ENCODE measurements at regions not wholly inside any gene's neighbourhood (a gene's known extent, or its start where the extent isn't known, plus 50 kb on each side); places are given as distances from the start of the nearest gene placed in this dataset.

DNA sequence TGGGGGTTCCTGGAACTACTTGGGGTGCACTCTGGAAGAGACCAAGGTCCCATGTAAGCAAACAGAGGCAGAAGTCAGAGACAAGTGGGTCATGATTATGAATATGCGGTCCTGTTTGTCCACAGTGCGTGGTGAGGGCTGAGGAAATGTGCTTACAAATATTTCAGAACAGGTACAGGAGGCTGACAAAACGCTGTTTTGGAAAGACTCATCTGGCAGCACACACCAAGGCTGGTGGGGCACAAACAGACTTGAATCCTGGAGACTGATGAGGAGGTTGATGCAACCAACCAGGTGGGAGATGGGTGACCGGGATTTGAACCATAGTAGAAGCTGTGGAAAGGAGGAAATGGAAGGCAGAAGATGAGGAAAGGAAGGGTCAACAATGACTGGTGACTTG lies 83.8 kb downstream of the ADRB2 start:
- Histone ChIP-seq H4K91ac (ENCODE audit: insufficient read depth, low read depth, low read length) (peak overlapping the region; percentile 89), H3K56ac (ENCODE audit: extremely low read depth, insufficient read depth, low read length) (peak overlapping the region; percentile 44; the same call in 1 of the 2 replicates), H3K4me2 (ENCODE audit: low read depth, low read length) (no peak overlapping the region), H3K18ac (ENCODE audit: low read depth, low read length) (peak overlapping the region; percentile 39), H3K9me1 (ENCODE audit: insufficient read depth, low read length) (peaks cover 49% of the 10 kb centered on the region), H3K36me3 (ENCODE audit: control insufficient read depth, insufficient read depth, low read length) (no peaks in the 10 kb centered on the region), H3K9ac (ENCODE audit: low read depth, low read length) (no peak overlapping the region), H2BK20ac (ENCODE audit: low read depth, low read length) (peak overlapping the region; percentile 90), H2BK5ac (ENCODE audit: low read depth, low read length, poor library complexity, severe bottlenecking) (peak overlapping the region; percentile 69), H3K14ac (replicated peaks; ENCODE audit: low read depth, low read length) (peak overlapping the region; percentile 95), H2AFZ (replicated peaks; ENCODE audit: low read length, poor library complexity) (peak overlapping the region; percentile 84), H4K20me1 (ENCODE audit: insufficient read depth, low read length) (no peaks in the 10 kb centered on the region), H4K5ac (ENCODE audit: low read depth, low read length) (peak overlapping the region; percentile 73), H3K9me3 (ENCODE audit: control insufficient read depth, insufficient read depth, low read length) (no peaks in the 10 kb centered on the region), H3K23ac (ENCODE audit: low read depth, low read length) (peak overlapping the region; percentile 44), H2BK15ac (ENCODE audit: low read depth, low read length) (peak overlapping the region; percentile 52; the same call in 2 of the 3 replicates), H3K4ac (ENCODE audit: low read depth, low read length) (peak overlapping the region; percentile 91), H2BK120ac (ENCODE audit: low read depth, low read length) (peak overlapping the region; percentile 94), H3K4me1 (ENCODE audit: control insufficient read depth, insufficient read depth, low read length) (peaks cover 43% of the 10 kb centered on the region), H3K4me3 (ENCODE audit: insufficient read depth, low read depth, low read length) (no peak overlapping the region), H2AK9ac (replicated peaks; ENCODE audit: low read depth, low read length, poor library complexity) (peak overlapping the region; percentile 8), H3K27ac (ENCODE audit: insufficient read depth, low read length) (peak overlapping the region; percentile 11; the same call in 1 of the 2 replicates), H4K8ac (ENCODE audit: low read depth in 2 of 2, low read length in 2 of 2) (peak overlapping the region; percentile 5 to 88), H2AK5ac (ENCODE audit: low read depth, low read length) (peak overlapping the region; percentile 81), H3K27me3 (ENCODE audit: control insufficient read depth, insufficient read depth, low read length) (no peaks in the 10 kb centered on the region), H3K79me1 (ENCODE audit: low read depth in 1 of 2, low read length in 2 of 2) (peaks cover 0 to 18% of the 10 kb centered on the region in 2 experiments; a peak in 1 of 4 replicates)
- WGBS, 2 experiments (ENCODE audit: extremely low coverage in 2 of 2, insufficient read length in 1 of 2) = 93% methylated on average over 4 of the region's 4 CpGs; no CpG with 5 or more reads in 1 of the 2 experiments
- ChIA-PET CTCF (no interaction called here), POLR2A (ENCODE audit: unreplicated experiment) (no interaction called here)
- in situ Hi-C loops (cut with MboI; ENCODE audit: low sequenced_read_pairs) (no loop called here), intact Hi-C loops (cut with micrococcal nuclease) (loop anchor here (5.0 kb wide), 3 partner anchors 83 to 202 kb away; partner anchors contain the start of gene ADRB2), dilution Hi-C loops (cut with HindIII; ENCODE audit: low sequenced_read_pairs, unreplicated experiment) (no loop called here)
- no peak for TF ChIP-seq MAFK (IDR thresholded peaks at IDR 0.05; ENCODE audit: low read depth, low read length)
- no peak for TF ChIP-seq NFE2L2 (IDR thresholded peaks at IDR 0.05; ENCODE audit: low read depth, low read length)
- no peak for TF ChIP-seq SMC3 (IDR thresholded peaks at IDR 0.05; ENCODE audit: low read depth, low read length)
- no peak for TF ChIP-seq CEBPB (IDR thresholded peaks at IDR 0.05; ENCODE audit: low read depth, low read length)
- TF ChIP-seq FOS (IDR thresholded peaks at IDR 0.05; ENCODE audit: low read depth, low read length) = no peak
- TF ChIP-seq RAD21 (IDR thresholded peaks at IDR 0.05; ENCODE audit: low read length) = no peak
- no peak for TF ChIP-seq RFX5 (IDR thresholded peaks at IDR 0.05; ENCODE audit: low read depth, low read length)
- TF ChIP-seq, protein P1, sequence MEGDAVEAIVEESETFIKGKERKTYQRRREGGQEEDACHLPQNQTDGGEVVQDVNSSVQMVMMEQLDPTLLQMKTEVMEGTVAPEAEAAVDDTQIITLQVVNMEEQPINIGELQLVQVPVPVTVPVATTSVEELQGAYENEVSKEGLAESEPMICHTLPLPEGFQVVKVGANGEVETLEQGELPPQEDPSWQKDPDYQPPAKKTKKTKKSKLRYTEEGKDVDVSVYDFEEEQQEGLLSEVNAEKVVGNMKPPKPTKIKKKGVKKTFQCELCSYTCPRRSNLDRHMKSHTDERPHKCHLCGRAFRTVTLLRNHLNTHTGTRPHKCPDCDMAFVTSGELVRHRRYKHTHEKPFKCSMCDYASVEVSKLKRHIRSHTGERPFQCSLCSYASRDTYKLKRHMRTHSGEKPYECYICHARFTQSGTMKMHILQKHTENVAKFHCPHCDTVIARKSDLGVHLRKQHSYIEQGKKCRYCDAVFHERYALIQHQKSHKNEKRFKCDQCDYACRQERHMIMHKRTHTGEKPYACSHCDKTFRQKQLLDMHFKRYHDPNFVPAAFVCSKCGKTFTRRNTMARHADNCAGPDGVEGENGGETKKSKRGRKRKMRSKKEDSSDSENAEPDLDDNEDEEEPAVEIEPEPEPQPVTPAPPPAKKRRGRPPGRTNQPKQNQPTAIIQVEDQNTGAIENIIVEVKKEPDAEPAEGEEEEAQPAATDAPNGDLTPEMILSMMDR (conservative IDR thresholded peaks at IDR 0.05; ENCODE audit: low read depth, low read length) = no peak
- TF ChIP-seq RCOR1 (IDR thresholded peaks at IDR 0.05; ENCODE audit: insufficient replicate concordance, low read length) = no peak
- TF ChIP-seq MAZ (IDR thresholded peaks at IDR 0.05; ENCODE audit: borderline replicate concordance, low read depth, low read length) = no peak
- no peak for TF ChIP-seq BHLHE40 (IDR thresholded peaks at IDR 0.05; ENCODE audit: low read depth, low read length)
- TF ChIP-seq POLR2A (IDR thresholded peaks at IDR 0.05; ENCODE audit: low read depth, low read length) = no peak
- no TSS peak for BruUV-seq (replicated peaks)
- ATAC-seq (ENCODE audit: low read depth) = no peak
- no peak for DNase-seq

All from IMR-90 (cell line).